Bone marrow (tissue), 2 donors: ENCODE measurements at regions not wholly inside any gene's neighbourhood (a gene's known extent, or its start where the extent isn't known, plus 50 kb on each side); places are given as distances from the start of the nearest gene placed in this dataset.
"Not testable (repeated sequence)": the region's sequence is repeated elsewhere in the genome, so short reads cannot be mapped to it uniquely, and the experiment has no call there.

Experiments used
- DNase-seq, 2 donors: peaks; one replicate each; lab custom pipeline; 2025; lab: John Stamatoyannopoulos, UW

DNA sequence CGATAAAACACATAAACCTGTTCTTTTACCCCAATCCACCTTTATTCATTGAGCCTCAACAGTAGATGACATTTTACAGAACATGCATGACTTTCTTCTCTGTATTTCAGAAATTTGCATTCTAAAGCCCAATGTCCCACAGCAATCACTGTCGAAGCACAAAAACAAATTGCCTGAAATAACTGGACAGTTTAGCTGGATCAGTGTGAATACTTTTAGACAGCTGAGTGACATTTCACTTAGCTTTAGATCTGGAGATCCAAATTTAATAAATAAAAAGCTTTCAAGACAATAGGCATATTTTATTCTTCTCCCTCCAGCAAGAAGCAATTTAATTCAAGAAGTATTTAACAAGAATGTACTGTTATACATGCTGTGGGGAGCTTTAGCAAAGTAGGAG lies 109.1 kb upstream of the FSCB start:
- no peak for DNase-seq

DNA sequence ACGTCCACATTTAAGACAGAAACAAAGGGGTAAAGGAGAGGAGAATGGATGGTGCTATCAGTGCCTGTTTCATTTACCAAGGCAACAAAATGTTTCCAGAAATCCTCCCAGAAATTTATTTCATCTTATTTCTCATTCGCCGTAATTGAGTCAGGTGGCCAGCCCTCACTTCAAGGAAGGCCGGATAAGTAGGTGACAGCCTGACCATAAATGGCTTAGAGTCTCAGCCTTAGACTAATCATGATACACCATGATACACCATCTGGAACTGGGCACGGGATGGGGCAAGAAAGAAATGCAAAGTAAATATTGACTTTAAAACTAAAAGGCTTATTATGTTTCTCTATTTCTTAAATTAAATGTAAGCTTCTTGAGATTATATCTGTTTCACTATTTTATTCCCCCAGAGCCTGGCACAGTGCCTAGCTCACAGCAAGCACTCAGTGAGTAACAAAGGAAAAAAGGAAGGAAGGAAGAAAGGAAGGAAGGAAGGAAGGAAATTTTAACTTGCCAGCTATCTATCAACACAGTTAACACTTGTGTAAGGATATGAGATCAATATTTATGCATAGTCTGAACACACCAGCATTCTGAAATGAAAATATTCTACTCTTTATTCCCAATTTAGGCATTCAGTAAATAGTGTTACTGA lies 106.1 kb upstream of the FSCB start:
- DNase-seq: no peak

GRCh38 chr14:44612002-44612401 lies 104.9 kb upstream of the FSCB start:
- no peak for DNase-seq

GRCh38 chr14:44609876-44610510 lies 102.9 kb upstream of the FSCB start:
- DNase-seq: no peak

- DNase-seq: no peak
Measured at GRCh38 chr14:44609201-44609600, 102.1 kb upstream of the FSCB start.

DNA sequence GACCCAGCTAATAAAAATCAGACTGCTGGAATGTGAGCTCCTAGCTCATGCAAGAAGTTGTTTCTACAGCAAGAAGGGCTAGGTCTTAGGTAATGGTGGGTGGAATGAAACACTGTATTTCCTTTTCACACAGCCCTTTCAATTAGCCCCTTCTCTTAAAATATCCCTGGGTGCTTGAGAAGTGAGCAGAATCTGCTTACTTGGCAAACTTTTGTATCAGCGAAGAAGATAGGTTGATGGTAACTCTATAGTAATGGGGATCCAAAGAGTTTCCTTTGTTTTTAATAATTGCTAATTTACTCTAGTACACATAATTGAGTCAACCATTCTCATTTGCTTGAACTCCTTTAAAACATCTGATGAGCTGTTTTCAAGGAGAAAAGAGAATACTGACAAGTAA lies 100.6 kb upstream of the FSCB start:
- DNase-seq: no peak

DNA sequence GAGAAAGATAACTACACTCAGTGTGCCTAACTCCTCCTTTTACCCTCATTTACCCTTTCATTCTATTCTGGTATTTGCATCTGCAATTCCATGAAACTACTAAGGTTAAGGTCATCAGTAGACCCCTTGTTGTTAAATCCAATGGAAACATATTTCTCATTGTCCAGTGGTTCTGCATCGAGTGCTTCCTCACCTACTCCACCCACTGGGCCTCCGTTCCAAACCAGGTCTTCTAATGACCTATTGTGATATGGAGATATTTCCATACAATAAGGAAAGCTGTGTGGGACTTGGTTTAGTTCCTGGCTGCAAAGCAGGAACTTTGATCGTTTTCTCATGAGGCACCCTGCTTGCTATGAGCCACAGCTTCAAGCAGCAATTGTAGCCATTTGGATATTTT lies 99.5 kb upstream of the FSCB start:
- DNase-seq: no peak

DNA sequence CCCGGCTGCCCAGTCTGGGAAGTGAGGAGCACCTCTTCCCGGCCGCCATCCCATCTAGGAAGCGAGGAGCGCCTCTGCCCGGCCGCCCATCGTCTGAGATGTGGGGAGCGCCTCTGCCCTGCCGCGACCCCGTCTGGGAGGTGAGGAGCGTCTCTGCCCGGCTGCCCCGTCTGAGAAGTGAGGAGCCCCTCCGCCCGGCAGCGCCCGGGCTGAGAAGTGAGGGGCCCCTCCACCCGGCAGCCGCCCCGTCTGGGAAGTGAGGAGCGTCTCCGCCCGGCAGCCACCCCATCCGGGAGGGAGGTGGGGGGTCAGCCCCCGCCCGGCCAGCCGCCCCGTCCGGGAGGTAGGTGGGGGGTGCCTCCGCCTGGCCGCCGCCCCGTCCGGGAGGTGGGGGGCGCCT lies 94.2 kb upstream of the FSCB start:
- not testable (repeated sequence) for DNase-seq

DNA sequence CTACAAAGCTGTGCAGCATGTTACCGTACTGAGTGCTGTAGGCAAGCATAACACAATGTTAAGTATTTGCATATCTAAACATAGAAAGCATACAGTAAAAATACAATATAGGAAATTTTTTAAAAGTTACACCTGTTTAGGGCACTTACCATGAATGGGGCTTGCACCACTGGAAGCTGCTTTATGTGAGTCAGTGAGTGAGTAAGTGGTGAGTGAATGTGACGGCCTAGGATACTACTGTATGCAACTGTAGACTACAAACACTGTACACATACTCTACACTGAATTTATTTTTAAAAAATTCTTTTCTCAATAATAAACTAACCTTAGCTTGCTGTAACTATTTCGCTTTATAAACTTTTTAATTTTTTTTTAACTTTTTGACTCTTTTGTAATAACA lies 82.1 kb upstream of the FSCB start:
- no peak for DNase-seq

- DNase-seq: no peak
Measured at GRCh38 chr14:44586910-44587309, 79.8 kb upstream of the FSCB start.

- DNase-seq: no peak
Measured at GRCh38 chr14:44576356-44576755, 69.3 kb upstream of the FSCB start.

- no peak for DNase-seq
Measured at GRCh38 chr14:44567997-44568396, 60.9 kb upstream of the FSCB start.

DNA sequence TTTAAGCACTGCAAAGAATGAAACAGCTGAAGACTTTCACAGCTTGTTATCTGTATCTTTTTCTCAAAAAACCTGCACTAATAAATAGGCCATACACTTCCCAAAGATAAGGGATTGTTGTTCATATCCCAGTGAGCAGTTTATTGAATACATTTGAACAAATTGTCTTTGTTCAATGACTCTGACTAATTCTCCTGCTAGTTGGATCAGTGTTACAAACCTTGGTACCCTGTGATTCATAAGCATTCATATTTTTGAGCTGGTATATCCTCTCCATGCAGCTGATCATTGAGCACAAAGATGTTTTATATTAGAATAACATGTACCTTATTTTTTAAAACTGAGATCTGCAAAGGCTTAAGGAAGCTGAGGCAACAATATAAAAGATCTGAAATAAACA lies 58.9 kb upstream of the FSCB start:
- no peak for DNase-seq

DNA sequence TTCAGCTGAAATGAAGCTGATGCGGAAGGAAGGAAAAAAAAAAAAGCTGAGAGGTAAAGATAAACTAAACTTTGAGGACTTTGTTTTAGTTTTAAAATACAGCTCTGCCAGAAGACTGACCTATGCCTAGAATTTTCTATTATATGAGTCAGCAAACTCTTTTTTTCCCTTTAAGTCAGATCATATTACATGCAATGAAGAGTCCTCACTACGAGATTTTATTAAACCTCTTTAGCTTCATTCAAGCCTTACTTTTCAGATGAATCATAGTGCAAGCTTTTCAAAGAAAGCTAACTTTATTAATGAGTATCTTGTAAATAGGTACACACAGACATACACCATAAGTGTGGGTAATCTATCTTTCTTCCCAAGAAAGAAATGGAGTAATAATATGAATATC lies 57.8 kb upstream of the FSCB start:
- no peak for DNase-seq
